Raji (cell line): ENCODE measurements at regions not wholly inside any gene's neighbourhood (a gene's known extent, or its start where the extent isn't known, plus 50 kb on each side); places are given as distances from the start of the nearest gene placed in this dataset.

Source experiments
- POLR2A ChIP-seq: IDR thresholded peaks from 2 replicates; pipeline ENCODE4 v1.6.1; 2011; ENCODE audit warnings: low read depth, low read length, control low read depth; ENCODE audit not compliant: insufficient read depth

GRCh38 chr7:46530081-46530750 is 609.1 kb upstream of the IGFBP3 start:
- TF ChIP-seq POLR2A, result no peak

DNA sequence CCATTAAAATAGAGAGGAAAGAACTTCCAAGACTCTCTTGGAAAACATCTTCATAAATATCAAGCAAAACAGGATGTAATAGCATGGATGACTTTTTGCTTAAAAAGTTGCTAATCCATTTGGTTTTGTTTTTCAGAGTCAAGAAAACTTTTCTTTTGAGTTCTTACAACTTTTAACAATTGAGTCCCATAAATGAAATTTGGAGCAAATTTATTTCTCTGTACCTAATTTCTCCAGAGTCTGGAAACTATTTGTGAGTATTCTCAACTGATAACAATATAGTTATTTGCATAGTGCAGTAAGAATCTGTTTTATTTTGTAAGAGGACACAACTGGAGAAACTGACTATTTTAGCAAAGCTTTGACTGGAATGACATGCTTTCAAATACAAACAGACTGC is 606.3 kb upstream of the IGFBP3 start:
- no peak for TF ChIP-seq POLR2A

DNA sequence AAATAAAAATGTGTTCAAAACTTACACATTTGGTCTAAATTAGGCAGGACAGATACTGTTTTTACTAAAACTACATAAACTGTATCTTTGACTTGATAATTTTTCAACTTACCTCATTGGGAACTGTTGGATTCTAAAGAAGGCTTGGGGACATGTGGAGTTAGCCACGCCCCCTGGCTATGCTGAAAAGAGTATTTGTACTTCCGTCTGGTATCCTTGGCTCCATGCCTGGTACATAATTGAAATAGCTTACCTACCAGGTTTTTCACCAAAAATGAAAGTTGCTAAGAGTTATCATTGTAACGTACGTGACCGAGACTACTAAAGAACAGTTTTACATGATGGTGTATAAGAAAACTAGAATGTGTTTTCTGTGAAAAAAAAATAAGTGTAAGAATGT is 604.8 kb upstream of the IGFBP3 start:
- TF ChIP-seq POLR2A, result no peak

DNA sequence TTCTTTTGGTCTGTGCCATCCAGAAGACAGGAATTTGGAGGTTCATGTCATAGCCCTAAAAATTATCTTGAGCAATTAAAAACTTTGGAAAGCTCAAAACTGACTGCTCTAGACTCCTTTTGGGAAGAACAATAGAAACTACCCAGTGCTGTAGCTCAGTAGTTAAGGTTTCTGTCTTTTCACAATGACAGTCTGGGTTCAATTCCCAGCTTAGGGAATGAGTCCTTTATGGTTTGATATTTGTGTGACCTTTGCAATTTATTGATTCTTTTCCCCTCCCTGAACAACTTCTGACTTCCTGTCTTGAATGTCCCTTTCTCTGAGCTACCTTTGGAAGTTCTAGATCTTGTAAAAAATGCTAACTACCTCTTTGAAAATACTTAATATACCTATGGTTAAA is 603.3 kb upstream of the IGFBP3 start:
- TF ChIP-seq POLR2A, result no peak

- TF ChIP-seq POLR2A, result no peak
These were observed 601.4 kb upstream of the IGFBP3 start for GRCh38 chr7:46522354-46522906.

DNA sequence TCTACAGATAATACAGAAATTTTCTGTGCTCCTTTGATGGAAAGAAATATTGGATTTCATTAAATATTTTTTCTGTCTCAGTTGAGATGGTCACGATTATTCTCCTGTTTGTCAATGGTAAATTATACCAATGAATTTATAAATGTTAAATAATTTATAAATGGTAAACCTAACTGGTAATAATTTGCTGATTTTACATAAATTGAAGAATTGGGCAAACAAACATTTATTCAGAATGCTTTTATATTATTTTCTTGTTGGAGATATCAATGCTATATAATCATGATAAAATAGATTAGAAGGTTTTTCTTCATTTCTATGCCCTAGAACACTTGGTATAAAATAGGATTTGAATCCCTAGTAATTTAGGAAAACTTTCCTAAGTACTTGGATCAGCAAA is 597.6 kb upstream of the IGFBP3 start:
- no peak for TF ChIP-seq POLR2A

DNA sequence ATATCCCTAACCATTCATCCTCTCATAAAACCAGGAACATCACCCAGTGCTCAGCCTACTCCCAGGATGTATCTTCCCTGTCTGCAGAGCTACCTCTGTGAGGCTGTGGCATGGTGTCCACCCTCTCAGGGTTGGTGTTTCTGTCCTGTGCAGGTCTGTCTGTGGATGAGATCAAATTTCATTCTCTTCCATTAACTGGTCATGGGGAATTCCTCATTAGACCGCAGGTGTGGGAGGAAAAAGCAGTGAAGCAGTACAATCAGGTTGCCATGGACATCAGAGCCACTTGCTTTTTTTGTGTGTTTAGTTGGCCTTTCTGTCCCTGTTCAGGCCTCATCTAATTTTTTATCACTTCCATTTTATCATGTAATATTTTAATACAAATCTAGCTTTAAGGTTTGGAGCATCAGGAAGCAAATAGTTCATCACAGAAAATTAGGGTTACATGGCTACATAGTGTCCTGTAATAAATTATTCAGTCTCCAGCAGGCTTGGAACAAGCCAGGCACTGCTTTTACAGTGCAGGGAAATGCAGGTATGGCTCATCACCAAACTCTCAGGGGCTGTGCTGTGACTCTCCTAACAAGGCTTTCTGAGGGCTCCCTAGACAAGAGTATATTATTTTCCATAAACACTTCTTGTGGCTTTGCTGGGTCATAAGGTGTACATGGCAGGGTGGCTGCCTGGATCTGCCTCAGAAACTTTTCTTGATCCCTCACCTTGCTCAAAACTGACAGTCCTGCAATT is 594.9 kb upstream of the IGFBP3 start:
- TF ChIP-seq POLR2A, result no peak

GRCh38 chr7:46513447-46513848 is 592.4 kb upstream of the IGFBP3 start:
- TF ChIP-seq POLR2A, result no peak

DNA sequence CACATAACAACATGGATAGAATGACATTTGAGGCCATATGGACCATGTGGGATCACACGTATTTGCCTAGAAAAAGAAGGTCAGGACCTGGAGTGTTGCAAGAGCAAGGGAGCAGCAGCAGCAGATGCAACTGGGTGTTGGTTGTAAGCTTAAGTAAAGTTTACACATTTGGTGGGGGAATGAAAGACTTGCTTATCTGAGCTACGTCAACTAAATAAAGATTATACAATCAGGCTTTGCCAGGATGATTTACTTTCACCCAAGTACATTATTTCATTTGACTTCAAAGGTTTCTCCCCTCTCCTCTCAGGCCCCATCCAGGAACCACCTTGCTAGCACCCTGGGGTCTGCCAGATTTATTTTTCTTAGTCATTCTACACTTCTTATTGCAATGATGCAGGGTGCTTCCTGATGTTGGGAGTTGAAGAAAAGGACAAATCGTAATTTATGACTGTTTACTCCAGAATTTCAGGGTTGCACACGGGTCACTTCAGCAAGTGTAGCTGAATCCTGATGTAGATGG is 591.9 kb upstream of the IGFBP3 start:
- no peak for TF ChIP-seq POLR2A

- TF ChIP-seq POLR2A, result no peak
These were observed 590.6 kb upstream of the IGFBP3 start for GRCh38 chr7:46511442-46512215.

DNA sequence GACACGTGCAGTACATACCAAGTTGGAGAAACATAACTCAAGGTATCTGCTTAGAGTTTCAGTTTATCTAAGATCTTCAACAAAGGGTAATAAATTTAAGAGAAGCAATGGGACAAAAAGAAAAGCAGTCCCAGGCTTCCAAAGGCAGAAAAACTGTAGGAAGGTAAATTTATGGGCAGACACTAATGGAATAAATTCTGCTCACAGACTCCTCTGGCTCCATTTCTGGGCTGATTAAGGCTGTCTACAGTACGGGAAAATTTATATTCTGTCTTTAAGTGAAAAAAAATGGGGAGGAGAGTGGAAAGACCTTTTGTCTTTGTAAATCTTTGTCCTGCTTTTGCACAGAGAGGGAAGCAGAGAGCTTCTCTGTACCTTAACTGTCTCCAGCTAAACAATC is 587.5 kb upstream of the IGFBP3 start:
- no peak for TF ChIP-seq POLR2A

- no peak for TF ChIP-seq POLR2A
These were observed 586.5 kb upstream of the IGFBP3 start for GRCh38 chr7:46507560-46507959.

GRCh38 chr7:46494441-46494840 is 573.4 kb upstream of the IGFBP3 start:
- TF ChIP-seq POLR2A, result no peak

DNA sequence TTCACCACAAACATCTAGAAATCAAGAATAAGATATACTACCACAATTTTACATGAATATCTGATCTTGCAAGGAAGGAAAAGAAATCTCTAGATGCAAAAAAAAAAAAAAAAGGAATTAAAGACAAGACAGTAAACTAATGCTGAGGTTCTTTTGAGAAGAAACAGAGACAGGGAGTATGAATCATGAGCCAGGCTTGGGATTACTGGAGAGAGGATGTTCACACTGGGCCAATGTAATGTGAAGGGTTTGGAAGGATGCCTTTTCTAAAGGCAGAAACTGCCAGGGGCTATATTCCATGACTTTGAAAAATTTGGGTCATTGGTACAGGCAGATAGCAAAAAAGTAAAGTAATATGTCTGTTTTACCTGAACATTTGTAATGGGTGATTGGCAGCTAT is 573.0 kb upstream of the IGFBP3 start:
- TF ChIP-seq POLR2A, result no peak

GRCh38 chr7:46493196-46493595 is 572.1 kb upstream of the IGFBP3 start:
- no peak for TF ChIP-seq POLR2A
